Adipocyte (in vitro differentiated cells): ENCODE measurements at regions not wholly inside any gene's neighbourhood (a gene's known extent, or its start where the extent isn't known, plus 50 kb on each side); places are given as distances from the start of the nearest gene placed in this dataset.

Source experiments
- DNase-seq: peaks from one replicate; pipeline ENCODE4 v3.0.0-alpha.2; 2015; ENCODE audit warnings: low read depth
- H3K27me3 ChIP-seq: replicated peaks from 2 replicates; pipeline ENCODE4 v1.7.0; 2013; ENCODE audit warnings: mild to moderate bottlenecking, low read length, moderate library complexity; ENCODE audit not compliant: control insufficient read depth, insufficient read depth
- H3K36me3 ChIP-seq: 2 replicates; pipeline ENCODE4 v1.7.0; 2013; ENCODE audit warnings: low read length, mild to moderate bottlenecking, moderate library complexity; ENCODE audit not compliant: control insufficient read depth, insufficient read depth, severe bottlenecking
- H3K4me1 ChIP-seq: 2 replicates; pipeline ENCODE4 v1.7.0; 2013; ENCODE audit warnings: mild to moderate bottlenecking, low read length, moderate library complexity; ENCODE audit not compliant: control insufficient read depth, insufficient read depth
- H3K4me3 ChIP-seq: 2 replicates; pipeline ENCODE4 v1.7.0; 2013; ENCODE audit warnings: mild to moderate bottlenecking, low read length, moderate library complexity
- H3K9ac ChIP-seq: 2 replicates; pipeline ENCODE4 v1.7.0; 2013; ENCODE audit warnings: mild to moderate bottlenecking, low read length, moderate library complexity
- H3K9me3 ChIP-seq: 2 replicates; pipeline ENCODE4 v1.7.0; 2013; ENCODE audit warnings: mild to moderate bottlenecking, low read length, moderate library complexity; ENCODE audit not compliant: control insufficient read depth

DNA sequence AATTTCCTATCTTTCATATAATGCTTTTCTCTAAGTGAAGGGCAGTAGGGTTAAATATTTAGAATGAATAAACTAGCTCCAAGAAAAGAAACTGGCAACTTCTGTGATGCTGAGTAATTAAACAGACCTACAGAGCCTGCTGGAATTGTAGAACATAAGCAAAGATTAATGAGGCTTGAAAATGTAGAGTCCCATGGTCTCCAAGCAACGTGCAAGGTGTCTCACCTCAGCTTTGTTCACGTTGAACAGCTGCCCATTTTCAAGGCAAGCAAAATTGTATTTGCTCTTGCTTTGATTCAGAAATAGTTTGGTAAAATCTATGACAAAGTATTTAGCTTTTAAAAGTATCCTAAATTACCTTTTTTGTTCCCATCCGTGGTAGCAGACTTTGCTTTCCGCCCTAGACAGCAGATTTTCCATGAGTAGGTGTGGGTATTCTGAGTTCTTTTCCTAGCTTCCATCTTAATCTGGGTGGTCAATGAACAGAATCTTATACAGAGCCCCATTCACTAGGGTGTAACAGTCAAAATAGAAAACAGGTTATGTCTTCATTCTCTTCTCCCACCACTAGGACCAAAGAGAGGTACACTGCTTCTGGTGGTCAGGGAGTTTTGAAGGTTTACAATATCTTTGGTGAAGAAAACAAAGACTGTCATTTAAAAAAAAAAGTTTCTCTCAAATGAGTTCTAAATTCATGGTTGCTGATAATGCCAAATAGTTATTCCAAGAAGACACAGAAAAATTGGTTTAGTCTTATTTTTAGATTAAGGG, 52.1 kb upstream of the TYRP1 start:
- Histone ChIP-seq H3K9me3 (no peaks in the 10 kb centered on the region), H3K9ac (no peak overlapping the region), H3K36me3 (no peaks in the 10 kb centered on the region), H3K27me3 (no peaks in the 10 kb centered on the region), H3K4me1 (peaks cover 3% of the 10 kb centered on the region), H3K4me3 (no peak overlapping the region)
- DNase-seq, result no peak
